Trophoblast cell (in vitro differentiated cells and primary cell): ENCODE measurements at regions not wholly inside any gene's neighbourhood (a gene's known extent, or its start where the extent isn't known, plus 50 kb on each side); places are given as distances from the start of the nearest gene placed in this dataset.

Source experiments
- DNase-seq, 2 donors: peaks; one replicate each; pipeline ENCODE4 v3.0.0-alpha.2; 2016
- H2AFZ ChIP-seq: 2 replicates; pipeline ENCODE4 v1.6.1; 2013; ENCODE audit warnings: low read length, moderate library complexity, mild to moderate bottlenecking; ENCODE audit not compliant: insufficient read depth, poor library complexity
- H2AK5ac ChIP-seq: 2 replicates; pipeline ENCODE4 v1.6.1; 2013; ENCODE audit warnings: mild to moderate bottlenecking, low read length
- H2BK120ac ChIP-seq: 2 replicates; pipeline ENCODE4 v1.6.1; 2013; ENCODE audit warnings: low read length, mild to moderate bottlenecking, moderate library complexity; ENCODE audit not compliant: insufficient read depth, poor library complexity
- H2BK12ac ChIP-seq: 2 replicates; pipeline ENCODE4 v1.6.1; 2013; ENCODE audit warnings: mild to moderate bottlenecking, low read length, moderate library complexity
- H2BK5ac ChIP-seq: 2 replicates; pipeline ENCODE4 v1.6.1; 2013; ENCODE audit warnings: low read length, low read depth, moderate library complexity, mild to moderate bottlenecking; ENCODE audit not compliant: poor library complexity
- H3K14ac ChIP-seq: 2 replicates; pipeline ENCODE4 v1.6.1; 2013; ENCODE audit warnings: mild to moderate bottlenecking, low read length
- H3K18ac ChIP-seq: 2 replicates; pipeline ENCODE4 v1.6.1; 2013; ENCODE audit warnings: mild to moderate bottlenecking, low read length
- H3K23ac ChIP-seq: 2 replicates; pipeline ENCODE4 v1.6.1; 2013; ENCODE audit warnings: low read length
- H3K27ac ChIP-seq: 2 replicates; pipeline ENCODE4 v1.5.1; 2013; ENCODE audit warnings: low read depth, mild to moderate bottlenecking, inconsistent platforms, low read length, moderate library complexity
- H3K27me3 ChIP-seq: 2 replicates; pipeline ENCODE4 v1.6.1; 2013; ENCODE audit warnings: inconsistent platforms, mild to moderate bottlenecking, low read length, moderate library complexity; ENCODE audit not compliant: insufficient read depth
- H3K36me3 ChIP-seq, 2 experiments: 1 replicate in 1 of 2; 2 replicates in 1 of 2; pipeline ENCODE4 v1.6.1; 2013; ENCODE audit warnings: low read length in 2 of 2, mild to moderate bottlenecking in 2 of 2, moderate library complexity in 1 of 2; ENCODE audit not compliant: insufficient read depth in 2 of 2, control insufficient read depth in 1 of 2
- H3K4ac ChIP-seq: 2 replicates; pipeline ENCODE4 v1.6.1; 2013; ENCODE audit warnings: low read depth, mild to moderate bottlenecking, low read length, moderate library complexity
- H3K4me1 ChIP-seq, 2 experiments: 1 replicate in 1 of 2; 2 replicates in 1 of 2; pipeline ENCODE4 v1.6.1; 2013; ENCODE audit warnings: low read length in 2 of 2, mild to moderate bottlenecking in 2 of 2, moderate library complexity in 1 of 2; ENCODE audit not compliant: insufficient read depth in 2 of 2, control insufficient read depth in 1 of 2
- H3K4me2 ChIP-seq: 2 replicates; pipeline ENCODE4 v1.6.1; 2013; ENCODE audit warnings: inconsistent platforms, mild to moderate bottlenecking, low read length, moderate library complexity
- H3K4me3 ChIP-seq: 2 replicates; pipeline ENCODE4 v1.5.1; 2013; ENCODE audit warnings: mild to moderate bottlenecking, low read depth, low read length, inconsistent platforms
- H3K79me1 ChIP-seq: one replicate; pipeline ENCODE4 v1.6.1; 2013; ENCODE audit warnings: low read length
- H3K79me2 ChIP-seq: 2 replicates; pipeline ENCODE4 v1.6.1; 2013; ENCODE audit warnings: low read length, mild to moderate bottlenecking; ENCODE audit not compliant: control insufficient read depth, insufficient read depth, poor library complexity
- H3K9ac ChIP-seq: 2 replicates; pipeline ENCODE4 v1.6.1; 2013; ENCODE audit warnings: mild to moderate bottlenecking, low read length
- H3K9me3 ChIP-seq: 2 replicates; pipeline ENCODE4 v1.6.1; 2013; ENCODE audit warnings: low read depth, mild to moderate bottlenecking, control low read depth, inconsistent platforms, low read length; ENCODE audit not compliant: insufficient read depth
- H4K12ac ChIP-seq: 2 replicates; pipeline ENCODE4 v1.6.1; 2013; ENCODE audit warnings: low read depth, mild to moderate bottlenecking, low read length, moderate library complexity
- H4K8ac ChIP-seq: 2 replicates; pipeline ENCODE4 v1.6.1; 2013; ENCODE audit warnings: low read depth, mild to moderate bottlenecking, low read length, moderate library complexity
- H4K91ac ChIP-seq: one replicate; pipeline ENCODE4 v1.6.1; 2013; ENCODE audit warnings: low read depth, mild to moderate bottlenecking, low read length, moderate library complexity
- WGBS: extraction: QIAGEN DNeasy Blood & Tissue Kit; methylation state at CpG from one replicate; pipeline ENCODE4 v1.1.7; 2013; ENCODE audit warnings: missing lambda C conversion rate; ENCODE audit not compliant: insufficient read length, insufficient coverage; ENCODE audit errors: extremely low coverage; 5-methylcytosine and 5-hydroxymethylcytosine counted together

DNA sequence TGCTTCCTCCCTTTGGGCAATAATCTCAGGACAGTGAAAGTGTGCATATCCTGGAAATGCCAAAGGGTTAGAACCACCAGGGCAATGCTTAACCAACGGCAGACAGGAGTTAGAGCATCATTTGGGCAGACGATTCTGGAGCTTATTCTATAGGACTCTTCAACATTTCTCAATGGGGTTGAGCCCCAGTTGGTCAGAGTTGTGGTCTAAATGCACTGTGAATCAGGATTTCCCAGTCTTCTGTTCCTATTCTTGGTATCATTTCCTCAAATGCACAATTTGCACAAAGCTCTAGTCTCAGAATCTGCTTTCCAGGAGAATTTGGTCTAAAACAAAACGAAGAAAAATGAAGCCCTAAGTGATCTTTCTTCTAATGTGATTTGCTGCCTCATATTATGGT, 389.6 kb upstream of the JAG1 start:
- H3K27ac ChIP-seq = no peak overlapping the region
- no peaks in the 10 kb centered on the region for H3K79me2 ChIP-seq
- H4K12ac ChIP-seq = no peak overlapping the region
- H3K23ac ChIP-seq = no peak overlapping the region
- H3K14ac ChIP-seq = no peak overlapping the region
- no peak overlapping the region for H3K4me2 ChIP-seq
- no peak overlapping the region for H2AK5ac ChIP-seq
- H3K4ac ChIP-seq = no peak overlapping the region
- no peak overlapping the region for H2AFZ ChIP-seq
- no peak overlapping the region for H4K91ac ChIP-seq
- H3K4me3 ChIP-seq = no peak overlapping the region
- H3K27me3 ChIP-seq = no peaks in the 10 kb centered on the region
- no peak overlapping the region for H2BK5ac ChIP-seq
- no peaks in the 10 kb centered on the region for H3K36me3 ChIP-seq
- H3K18ac ChIP-seq = no peak overlapping the region
- no peak overlapping the region for H4K8ac ChIP-seq
- H2BK12ac ChIP-seq = no peak overlapping the region
- H3K9ac ChIP-seq = no peak overlapping the region
- H2BK120ac ChIP-seq = no peak overlapping the region
- DNase-seq = peak in 1 of 2 donors; percentile 5
- no CpG with 5 or more reads among the region's 3 CpGs for WGBS
- H3K4me1 ChIP-seq = no peaks in the 10 kb centered on the region
- no peaks in the 10 kb centered on the region for H3K79me1 ChIP-seq
- H3K9me3 ChIP-seq = no peaks in the 10 kb centered on the region

DNA sequence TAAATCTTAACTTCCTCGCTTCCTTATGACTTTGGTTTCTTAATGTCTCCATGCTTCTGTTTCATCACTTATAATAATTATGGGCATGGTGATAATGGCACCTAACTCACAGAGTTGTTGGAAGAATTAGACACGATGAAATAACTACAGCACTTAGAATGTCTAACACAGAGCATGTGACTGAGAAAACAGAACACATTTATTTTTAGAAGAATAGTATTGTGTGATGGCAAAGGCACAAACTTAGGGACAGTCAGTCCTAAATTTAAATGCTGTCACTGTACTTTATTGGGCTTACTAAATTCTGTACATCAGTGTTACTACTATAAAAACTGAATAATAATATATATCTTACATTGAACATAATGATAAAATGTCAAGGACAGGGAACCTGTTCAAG, 391.1 kb upstream of the JAG1 start:
- H3K23ac ChIP-seq = no peak overlapping the region
- WGBS = no CpG with 5 or more reads among the region's 2 CpGs
- H2BK5ac ChIP-seq = no peak overlapping the region
- H4K8ac ChIP-seq = no peak overlapping the region
- H3K4me2 ChIP-seq = no peak overlapping the region
- no peak overlapping the region for H2BK12ac ChIP-seq
- no peaks in the 10 kb centered on the region for H3K36me3 ChIP-seq
- H3K14ac ChIP-seq = no peak overlapping the region
- no peaks in the 10 kb centered on the region for H3K79me2 ChIP-seq
- no peak overlapping the region for H3K4ac ChIP-seq
- H3K27ac ChIP-seq = no peak overlapping the region
- no peak overlapping the region for H3K4me3 ChIP-seq
- no peak overlapping the region for H4K91ac ChIP-seq
- H3K9ac ChIP-seq = no peak overlapping the region
- H3K4me1 ChIP-seq = no peaks in the 10 kb centered on the region
- H3K27me3 ChIP-seq = no peaks in the 10 kb centered on the region
- H3K9me3 ChIP-seq = no peaks in the 10 kb centered on the region
- no peak overlapping the region for H3K18ac ChIP-seq
- no peak overlapping the region for H2BK120ac ChIP-seq
- no peak overlapping the region for H2AK5ac ChIP-seq
- DNase-seq = no peak
- H4K12ac ChIP-seq = no peak overlapping the region
- no peaks in the 10 kb centered on the region for H3K79me1 ChIP-seq
- H2AFZ ChIP-seq = no peak overlapping the region

DNA sequence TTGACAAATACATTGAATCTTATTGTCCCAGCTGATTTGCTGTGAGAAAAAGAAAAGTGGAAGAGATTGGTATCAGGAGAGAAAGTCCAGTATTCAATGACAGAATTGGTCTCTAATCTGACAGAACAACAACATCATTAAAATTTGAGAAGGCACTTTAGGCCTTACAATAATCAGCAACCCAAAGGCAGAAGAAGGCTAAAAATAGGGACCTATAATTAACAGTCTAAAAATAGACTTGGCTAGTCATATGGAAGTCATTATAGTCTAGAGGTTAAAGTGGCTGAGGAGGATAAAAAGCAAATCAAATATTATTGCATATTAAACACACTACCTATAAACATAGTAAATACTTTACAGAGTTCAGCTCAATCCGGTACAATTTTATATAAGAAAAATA, 393.6 kb upstream of the JAG1 start:
- H3K79me1 ChIP-seq = no peaks in the 10 kb centered on the region
- H3K14ac ChIP-seq = no peak overlapping the region
- no peak overlapping the region for H3K9ac ChIP-seq
- no peak overlapping the region for H4K12ac ChIP-seq
- no peaks in the 10 kb centered on the region for H3K4me1 ChIP-seq
- H3K36me3 ChIP-seq = no peaks in the 10 kb centered on the region
- no peak overlapping the region for H2AFZ ChIP-seq
- H2BK120ac ChIP-seq = no peak overlapping the region
- H3K79me2 ChIP-seq = no peaks in the 10 kb centered on the region
- H3K4ac ChIP-seq = no peak overlapping the region
- no peak overlapping the region for H3K18ac ChIP-seq
- no peak for DNase-seq
- H3K4me2 ChIP-seq = no peak overlapping the region
- H2BK12ac ChIP-seq = no peak overlapping the region
- no peak overlapping the region for H4K91ac ChIP-seq
- no peak overlapping the region for H3K27ac ChIP-seq
- no peak overlapping the region for H2AK5ac ChIP-seq
- no peaks in the 10 kb centered on the region for H3K9me3 ChIP-seq
- H3K4me3 ChIP-seq = no peak overlapping the region
- no peak overlapping the region for H3K23ac ChIP-seq
- H4K8ac ChIP-seq = no peak overlapping the region
- no peaks in the 10 kb centered on the region for H3K27me3 ChIP-seq
- WGBS = no CpG with 5 or more reads among the region's 1 CpG
- no peak overlapping the region for H2BK5ac ChIP-seq

DNA sequence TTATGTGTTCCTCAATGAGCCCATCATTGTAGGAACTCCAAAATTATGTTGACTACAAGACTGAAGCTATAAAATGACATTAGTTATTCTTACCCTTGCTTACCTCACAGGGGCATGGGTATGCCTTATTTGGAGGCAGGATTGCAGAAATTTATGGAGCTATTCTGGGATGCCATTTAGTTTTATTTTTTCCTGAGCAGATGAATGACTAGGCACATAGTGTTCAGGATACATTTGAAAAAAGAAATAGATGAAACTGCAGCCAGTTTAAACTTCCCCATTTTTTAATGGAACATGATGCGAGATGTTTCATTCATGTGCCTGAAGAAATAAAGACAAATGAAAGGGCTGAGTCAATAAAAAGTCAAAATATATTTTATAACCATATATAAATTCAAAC, 399.2 kb upstream of the JAG1 start:
- no peak overlapping the region for H4K91ac ChIP-seq
- WGBS = no CpG with 5 or more reads among the region's 1 CpG
- no peak overlapping the region for H3K9ac ChIP-seq
- no peak overlapping the region for H2AK5ac ChIP-seq
- H2BK5ac ChIP-seq = no peak overlapping the region
- no peak overlapping the region for H3K4me2 ChIP-seq
- H3K23ac ChIP-seq = no peak overlapping the region
- H2AFZ ChIP-seq = no peak overlapping the region
- no peaks in the 10 kb centered on the region for H3K4me1 ChIP-seq
- no peaks in the 10 kb centered on the region for H3K9me3 ChIP-seq
- H4K12ac ChIP-seq = no peak overlapping the region
- no peak for DNase-seq
- no peak overlapping the region for H4K8ac ChIP-seq
- H3K79me1 ChIP-seq = no peaks in the 10 kb centered on the region
- no peak overlapping the region for H3K14ac ChIP-seq
- H3K27me3 ChIP-seq = no peaks in the 10 kb centered on the region
- no peak overlapping the region for H2BK120ac ChIP-seq
- no peaks in the 10 kb centered on the region for H3K79me2 ChIP-seq
- H3K18ac ChIP-seq = no peak overlapping the region
- no peaks in the 10 kb centered on the region for H3K36me3 ChIP-seq
- no peak overlapping the region for H3K4ac ChIP-seq
- no peak overlapping the region for H3K27ac ChIP-seq
- no peak overlapping the region for H3K4me3 ChIP-seq
- no peak overlapping the region for H2BK12ac ChIP-seq
